Esophagus mucosa (tissue), 1 donor: ENCODE measurements at regions not wholly inside any gene's neighbourhood (a gene's known extent, or its start where the extent isn't known, plus 50 kb on each side); places are given as distances from the start of the nearest gene placed in this dataset.

Experiments
- ATAC-seq: fragments of 200-7000 bp; cut with Tn5 transposase; one replicate; pipeline ENCODE4 v1.9.1; 2020
- donor health status: DM: yes; HTN: yes; CAD: no.

GRCh38 chrX:122418758-122419157 is 765.3 kb upstream of the GRIA3 start:
- no peak for ATAC-seq

- ATAC-seq = no peak
Observed at GRCh38 chrX:122421434-122422121, 762.5 kb upstream of the GRIA3 start.

- no peak for ATAC-seq
Observed at GRCh38 chrX:122422547-122422946, 761.5 kb upstream of the GRIA3 start.

- ATAC-seq = no peak
Observed at GRCh38 chrX:122434942-122435341, 749.1 kb upstream of the GRIA3 start.

- ATAC-seq = no peak
Observed at GRCh38 chrX:122439831-122440230, 744.2 kb upstream of the GRIA3 start.

- no peak for ATAC-seq
Observed at GRCh38 chrX:122440832-122441231, 743.2 kb upstream of the GRIA3 start.

GRCh38 chrX:122441451-122441850 is 742.6 kb upstream of the GRIA3 start:
- ATAC-seq = no peak

- ATAC-seq = no peak
Observed at GRCh38 chrX:122445466-122445865, 738.6 kb upstream of the GRIA3 start.

- ATAC-seq = no peak
Observed at GRCh38 chrX:122464341-122464740, 719.7 kb upstream of the GRIA3 start.

- peak; percentile 47 for ATAC-seq
Observed at GRCh38 chrX:122475306-122475705, 708.8 kb upstream of the GRIA3 start.

- ATAC-seq = no peak
Observed at GRCh38 chrX:122500556-122500955, 683.5 kb upstream of the GRIA3 start.

- ATAC-seq = no peak
Observed at GRCh38 chrX:122501652-122502051, 682.4 kb upstream of the GRIA3 start.

GRCh38 chrX:122504026-122504425 is 680.1 kb upstream of the GRIA3 start:
- no peak for ATAC-seq

GRCh38 chrX:122512561-122513072 is 671.5 kb upstream of the GRIA3 start:
- no peak for ATAC-seq

GRCh38 chrX:122517786-122518185 is 666.3 kb upstream of the GRIA3 start:
- no peak for ATAC-seq

GRCh38 chrX:122545778-122546177 is 638.3 kb upstream of the GRIA3 start:
- no peak for ATAC-seq

- ATAC-seq = no peak
Observed at GRCh38 chrX:122546269-122546668, 637.8 kb upstream of the GRIA3 start.

- peak; percentile 32 for ATAC-seq
Observed at GRCh38 chrX:122552286-122552800, 631.7 kb upstream of the GRIA3 start.

- ATAC-seq = no peak
Observed at GRCh38 chrX:122555925-122556324, 628.2 kb upstream of the GRIA3 start.

GRCh38 chrX:122565952-122566351 is 618.1 kb upstream of the GRIA3 start:
- peak; percentile 91 for ATAC-seq

- ATAC-seq = no peak
Observed at GRCh38 chrX:122566401-122566800, 617.7 kb upstream of the GRIA3 start.

GRCh38 chrX:122567911-122568310 is 616.2 kb upstream of the GRIA3 start:
- no peak for ATAC-seq

- ATAC-seq = no peak
Observed at GRCh38 chrX:122572461-122572860, 611.6 kb upstream of the GRIA3 start.

- no peak for ATAC-seq
Observed at GRCh38 chrX:122579036-122579435, 605.0 kb upstream of the GRIA3 start.

GRCh38 chrX:122579526-122579925 is 604.6 kb upstream of the GRIA3 start:
- ATAC-seq = no peak
